PC-3 (cell line): ENCODE measurements at regions not wholly inside any gene's neighbourhood (a gene's known extent, or its start where the extent isn't known, plus 50 kb on each side); places are given as distances from the start of the nearest gene placed in this dataset.

Experiments
- CTCF ChIP-seq: fragments of 300-600 bp; sonication (generic); conservative IDR thresholded peaks from 2 replicates; pipeline ENCODE4 v1.5.1; 2017; ENCODE audit warnings: antibody characterized with exemption, low read depth, mild to moderate bottlenecking, low read length
- EZH2 ChIP-seq: fragments of 300-600 bp; sonication (generic); IDR thresholded peaks from one replicate; pipeline ENCODE4 v1.6.1; 2017; ENCODE audit warnings: antibody characterized with exemption, mild to moderate bottlenecking, low read length; ENCODE audit not compliant: unreplicated experiment

GRCh38 chr11:128187835-128188234 is 399.5 kb downstream of the ETS1 start:
- TF ChIP-seq CTCF: no peak
- no peak for TF ChIP-seq EZH2
